ENCODE measurements at regions not wholly inside any gene's neighbourhood (a gene's known extent, or its start where the extent isn't known, plus 50 kb on each side); places are given as distances from the start of the nearest gene placed in this dataset.

DNA sequence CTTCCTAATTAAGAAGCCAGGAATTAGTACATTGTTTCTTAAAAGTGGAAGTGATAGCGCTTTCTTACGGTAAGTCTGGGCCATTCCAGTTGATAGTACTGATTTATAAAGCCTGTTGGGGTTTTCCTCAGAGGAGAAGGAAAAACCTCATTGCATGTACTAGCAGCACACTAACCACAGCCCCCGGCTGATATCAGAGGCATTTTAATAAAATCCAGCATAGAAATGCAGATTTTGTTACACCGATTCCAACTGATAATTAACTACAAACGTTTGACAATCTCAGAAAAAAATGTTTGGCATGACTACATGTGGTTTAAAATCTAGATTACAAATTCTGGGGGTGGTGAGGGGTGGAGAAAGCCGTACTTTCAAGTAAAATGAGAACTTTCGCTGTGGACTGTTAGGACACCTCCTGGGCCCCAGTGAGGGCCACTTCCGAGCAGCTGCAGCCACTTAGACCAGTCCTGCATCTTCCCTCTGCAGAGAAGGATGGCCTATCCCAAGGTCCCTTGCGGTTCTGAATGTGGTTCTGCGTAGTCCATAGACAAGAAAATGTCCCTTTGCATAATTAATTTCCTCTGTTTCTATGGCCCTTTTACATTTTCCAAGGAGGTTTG lies 374.4 kb downstream of the NUAK1 start:
- no peaks in the 10 kb centered on the region for H3K27me3 ChIP-seq (ENCODE audit: insufficient read depth, low read length)
- no peak overlapping the region for H3K4me3 ChIP-seq (ENCODE audit: low read depth, low read length, poor library complexity, severe bottlenecking)
- no peak for TF ChIP-seq EZH2 (IDR thresholded peaks at IDR 0.05; ENCODE audit: borderline replicate concordance, low read length)
- TF ChIP-seq, protein P1, sequence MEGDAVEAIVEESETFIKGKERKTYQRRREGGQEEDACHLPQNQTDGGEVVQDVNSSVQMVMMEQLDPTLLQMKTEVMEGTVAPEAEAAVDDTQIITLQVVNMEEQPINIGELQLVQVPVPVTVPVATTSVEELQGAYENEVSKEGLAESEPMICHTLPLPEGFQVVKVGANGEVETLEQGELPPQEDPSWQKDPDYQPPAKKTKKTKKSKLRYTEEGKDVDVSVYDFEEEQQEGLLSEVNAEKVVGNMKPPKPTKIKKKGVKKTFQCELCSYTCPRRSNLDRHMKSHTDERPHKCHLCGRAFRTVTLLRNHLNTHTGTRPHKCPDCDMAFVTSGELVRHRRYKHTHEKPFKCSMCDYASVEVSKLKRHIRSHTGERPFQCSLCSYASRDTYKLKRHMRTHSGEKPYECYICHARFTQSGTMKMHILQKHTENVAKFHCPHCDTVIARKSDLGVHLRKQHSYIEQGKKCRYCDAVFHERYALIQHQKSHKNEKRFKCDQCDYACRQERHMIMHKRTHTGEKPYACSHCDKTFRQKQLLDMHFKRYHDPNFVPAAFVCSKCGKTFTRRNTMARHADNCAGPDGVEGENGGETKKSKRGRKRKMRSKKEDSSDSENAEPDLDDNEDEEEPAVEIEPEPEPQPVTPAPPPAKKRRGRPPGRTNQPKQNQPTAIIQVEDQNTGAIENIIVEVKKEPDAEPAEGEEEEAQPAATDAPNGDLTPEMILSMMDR (IDR thresholded peaks at IDR 0.05; ENCODE audit: low read length): no peak
- no peak overlapping the region for H3K27ac ChIP-seq (ENCODE audit: low read depth, low read length, poor library complexity, severe bottlenecking)
- no peaks in the 10 kb centered on the region for H3K36me3 ChIP-seq (ENCODE audit: insufficient read depth, low read length)
- no peaks in the 10 kb centered on the region for H3K9me3 ChIP-seq (ENCODE audit: low read length)
- H3F3A ChIP-seq (ENCODE audit: insufficient read depth, low read length): no peaks in the 10 kb centered on the region
- no peak overlapping the region for H2AFZ ChIP-seq (ENCODE audit: low read length)
- no peaks in the 10 kb centered on the region for H3K79me2 ChIP-seq (ENCODE audit: insufficient read depth, low read length)
- no peak overlapping the region for H3K4me2 ChIP-seq (ENCODE audit: low read length)
- H3K4me1 ChIP-seq (ENCODE audit: insufficient read depth, low read length, severe bottlenecking): no peaks in the 10 kb centered on the region
- no peak overlapping the region for H3K9ac ChIP-seq (ENCODE audit: low read length)
- no peaks in the 10 kb centered on the region for H4K20me1 ChIP-seq (ENCODE audit: insufficient read depth, low read length)
- no peaks in the 10 kb centered on the region for H3K9me2 ChIP-seq (ENCODE audit: low read depth, low read length)

DNA sequence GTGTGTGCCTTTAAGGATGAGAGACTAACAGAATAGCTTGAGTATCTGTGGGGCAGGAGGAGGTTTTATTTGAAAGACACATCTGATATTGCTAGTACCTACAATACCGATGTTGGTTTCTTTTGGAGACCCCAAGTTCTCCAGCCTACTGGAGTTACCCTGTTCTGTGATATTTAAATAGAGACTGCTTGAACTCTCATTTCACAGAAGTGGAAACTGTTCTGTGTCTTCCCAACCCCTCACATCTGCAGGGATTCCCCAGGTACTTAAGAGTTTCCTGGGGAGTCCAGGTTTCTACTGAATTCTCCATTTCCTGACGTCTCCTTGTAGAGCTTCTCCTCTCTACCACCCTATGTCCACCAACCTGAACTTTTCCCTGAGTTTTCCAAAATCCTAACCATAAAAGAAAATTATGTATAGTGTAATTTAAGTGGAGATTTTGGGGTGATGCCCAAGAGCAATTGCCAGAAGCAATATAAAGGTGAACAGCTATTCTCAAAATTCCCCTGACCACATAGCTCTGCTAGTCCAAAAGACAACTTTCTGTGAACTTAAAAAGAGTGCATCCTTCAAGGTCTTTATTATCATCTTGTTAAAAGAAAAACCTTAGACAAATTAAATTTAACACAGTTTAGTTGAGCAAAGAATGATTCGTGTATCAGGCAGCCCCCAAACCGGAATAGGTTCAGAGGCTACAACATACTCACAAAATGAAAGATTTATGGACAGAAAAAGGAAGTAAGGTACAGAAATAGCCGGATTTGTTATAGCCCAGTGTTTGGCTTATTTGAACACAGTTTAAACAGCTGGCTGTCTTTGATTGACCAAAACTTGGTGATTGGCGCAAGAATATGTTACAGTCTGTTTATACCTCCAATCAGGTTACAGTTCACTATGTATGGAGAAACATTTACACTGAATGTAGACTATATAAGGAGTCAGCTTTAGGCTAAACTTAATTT lies 373.4 kb downstream of the NUAK1 start:
- Histone ChIP-seq H3K9ac (ENCODE audit: low read length) (no peak overlapping the region), H3K4me2 (ENCODE audit: low read length) (no peak overlapping the region), H3K9me2 (ENCODE audit: low read depth, low read length) (no peaks in the 10 kb centered on the region), H3K79me2 (ENCODE audit: insufficient read depth, low read length) (no peaks in the 10 kb centered on the region), H3K4me3 (ENCODE audit: low read depth, low read length, poor library complexity, severe bottlenecking) (no peak overlapping the region), H3K27ac (ENCODE audit: low read depth, low read length, poor library complexity, severe bottlenecking) (no peak overlapping the region), H4K20me1 (ENCODE audit: insufficient read depth, low read length) (no peaks in the 10 kb centered on the region), H2AFZ (ENCODE audit: low read length) (no peak overlapping the region), H3K9me3 (ENCODE audit: low read length) (no peaks in the 10 kb centered on the region), H3K4me1 (ENCODE audit: insufficient read depth, low read length, severe bottlenecking) (no peaks in the 10 kb centered on the region), H3F3A (ENCODE audit: insufficient read depth, low read length) (no peaks in the 10 kb centered on the region), H3K27me3 (ENCODE audit: insufficient read depth, low read length) (no peaks in the 10 kb centered on the region), H3K36me3 (ENCODE audit: insufficient read depth, low read length) (no peaks in the 10 kb centered on the region)
- no peak for TF ChIP-seq EZH2 (IDR thresholded peaks at IDR 0.05; ENCODE audit: borderline replicate concordance, low read length)
- TF ChIP-seq, protein P1 (IDR thresholded peaks at IDR 0.05; ENCODE audit: low read length): no peak

DNA sequence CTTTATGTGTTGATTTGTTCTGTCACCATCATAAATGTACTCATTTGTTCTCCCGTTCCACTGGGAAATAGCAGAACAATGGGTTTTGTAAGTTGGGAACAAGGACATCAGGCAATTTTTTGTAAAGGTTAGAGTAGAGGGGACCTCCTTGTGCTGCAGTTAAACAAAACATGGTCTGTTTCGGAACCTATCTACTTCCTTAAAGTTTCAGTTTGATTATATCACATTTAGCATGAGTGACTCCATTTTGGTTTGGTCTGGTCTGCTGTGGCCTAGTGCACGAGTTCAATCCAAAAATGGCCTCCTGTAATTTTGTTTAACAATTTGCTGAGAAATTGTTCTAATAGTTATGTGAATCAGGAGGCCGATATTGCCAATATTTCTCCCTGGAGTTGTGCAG lies 372.7 kb downstream of the NUAK1 start:
- H3K4me3 ChIP-seq (ENCODE audit: low read depth, low read length, poor library complexity, severe bottlenecking): no peak overlapping the region
- no peak overlapping the region for H3K4me2 ChIP-seq (ENCODE audit: low read length)
- no peaks in the 10 kb centered on the region for H3K79me2 ChIP-seq (ENCODE audit: insufficient read depth, low read length)
- no peaks in the 10 kb centered on the region for H4K20me1 ChIP-seq (ENCODE audit: insufficient read depth, low read length)
- TF ChIP-seq EZH2 (IDR thresholded peaks at IDR 0.05; ENCODE audit: borderline replicate concordance, low read length): no peak
- no peaks in the 10 kb centered on the region for H3K9me2 ChIP-seq (ENCODE audit: low read depth, low read length)
- no peaks in the 10 kb centered on the region for H3K36me3 ChIP-seq (ENCODE audit: insufficient read depth, low read length)
- H3F3A ChIP-seq (ENCODE audit: insufficient read depth, low read length): no peaks in the 10 kb centered on the region
- no peaks in the 10 kb centered on the region for H3K4me1 ChIP-seq (ENCODE audit: insufficient read depth, low read length, severe bottlenecking)
- H3K27me3 ChIP-seq (ENCODE audit: insufficient read depth, low read length): no peaks in the 10 kb centered on the region
- H3K9ac ChIP-seq (ENCODE audit: low read length): no peak overlapping the region
- no peak overlapping the region for H2AFZ ChIP-seq (ENCODE audit: low read length)
- H3K27ac ChIP-seq (ENCODE audit: low read depth, low read length, poor library complexity, severe bottlenecking): no peak overlapping the region
- no peaks in the 10 kb centered on the region for H3K9me3 ChIP-seq (ENCODE audit: low read length)

Measured in OCI-LY1 (cell line).